NCI-H446 treated with DMSO at 0.1 percent for 48 hours (cell line): ENCODE measurements at regions not wholly inside any gene's neighbourhood (a gene's known extent, or its start where the extent isn't known, plus 50 kb on each side); places are given as distances from the start of the nearest gene placed in this dataset.
"Not testable (repeated sequence)": the region's sequence is repeated elsewhere in the genome, so short reads cannot be mapped to it uniquely, and the experiment has no call there.

Experiments
- DNase-seq: peaks from one replicate; lab custom pipeline; 2025; lab: John Stamatoyannopoulos, UW

GRCh38 chrX:155819966-155820491 lies 61.1 kb upstream of the VAMP7 start:
- peak; percentile 20 for DNase-seq

GRCh38 chrX:155819525-155819924 lies 61.6 kb upstream of the VAMP7 start:
- DNase-seq: no peak

- not testable (repeated sequence) for DNase-seq
These were observed 66.8 kb upstream of the VAMP7 start for GRCh38 chrX:155814391-155814790.

- DNase-seq: no peak
These were observed 101.3 kb upstream of the VAMP7 start for GRCh38 chrX:155779831-155780230.

GRCh38 chrX:155778844-155779553 lies 102.1 kb upstream of the VAMP7 start:
- DNase-seq: no peak

- DNase-seq: no peak
These were observed 106.8 kb upstream of the VAMP7 start for GRCh38 chrX:155774387-155774786.

- DNase-seq: no peak
These were observed 113.0 kb upstream of the VAMP7 start for GRCh38 chrX:155767876-155768769.

- peak; percentile 2 for DNase-seq
These were observed 113.9 kb upstream of the VAMP7 start for GRCh38 chrX:155767051-155767875.

- DNase-seq: no peak
These were observed 114.8 kb upstream of the VAMP7 start for GRCh38 chrX:155766321-155766720.

GRCh38 chrX:155761185-155761584 lies 120.0 kb upstream of the VAMP7 start:
- DNase-seq: no peak

- no peak for DNase-seq
These were observed 123.9 kb upstream of the VAMP7 start for GRCh38 chrX:155757046-155757759.

GRCh38 chrX:155755706-155756337 lies 125.3 kb upstream of the VAMP7 start:
- no peak for DNase-seq

- DNase-seq: no peak
These were observed 130.0 kb upstream of the VAMP7 start for GRCh38 chrX:155751131-155751530.

- DNase-seq: no peak
These were observed 133.6 kb upstream of the VAMP7 start for GRCh38 chrX:155747520-155747919.

- DNase-seq: no peak
These were observed 133.0 kb upstream of the TMLHE start for GRCh38 chrX:155745792-155746191.

GRCh38 chrX:155744534-155744933 lies 131.8 kb upstream of the TMLHE start:
- no peak for DNase-seq

GRCh38 chrX:155728335-155728734 lies 115.6 kb upstream of the TMLHE start:
- not testable (repeated sequence) for DNase-seq

GRCh38 chrX:155718972-155719586 lies 106.3 kb upstream of the TMLHE start:
- no peak for DNase-seq

GRCh38 chrX:155715141-155715540 lies 102.4 kb upstream of the TMLHE start:
- DNase-seq: no peak

GRCh38 chrX:155695419-155695818 lies 82.7 kb upstream of the TMLHE start:
- no peak for DNase-seq
